ENCODE measurements at regions not wholly inside any gene's neighbourhood (a gene's known extent, or its start where the extent isn't known, plus 50 kb on each side); places are given as distances from the start of the nearest gene placed in this dataset.

- TF ChIP-seq POLR2AphosphoS5 (IDR thresholded peaks at IDR 0.05; ENCODE audit: low read depth, low read length) (no peak), POLR2A (IDR thresholded peaks at IDR 0.05; ENCODE audit: low read depth, low read length) (no peak)
These were observed 617.5 kb upstream of the KLF12 start for GRCh38 chr13:74751739-74752138.

All from GM12892 (cell line).